ENCODE measurements at regions not wholly inside any gene's neighbourhood (a gene's known extent, or its start where the extent isn't known, plus 50 kb on each side); places are given as distances from the start of the nearest gene placed in this dataset.

DNA sequence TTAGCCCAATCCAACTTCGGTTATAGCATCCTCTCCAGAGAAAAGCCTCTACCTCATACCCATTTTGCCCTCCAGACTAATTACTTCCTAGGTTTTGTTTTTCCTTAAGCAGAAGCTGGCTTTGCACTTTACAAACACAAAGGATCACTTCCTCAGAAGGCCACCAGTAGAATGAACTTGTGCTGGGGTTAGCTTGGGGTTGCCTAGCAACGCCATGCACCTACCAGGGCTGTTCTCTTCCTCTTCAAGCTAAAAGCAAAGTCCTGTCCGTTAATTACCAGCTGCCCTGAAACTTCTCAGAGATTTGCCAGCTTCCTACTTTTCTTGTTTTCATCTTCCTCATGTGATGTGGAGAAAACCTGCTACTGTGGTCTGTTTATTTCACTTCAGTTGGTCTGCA, 132.0 kb upstream of the WWC1 start:
- H3K36me3 ChIP-seq (ENCODE audit: insufficient read depth, low read length), result no peaks in the 10 kb centered on the region
- no peak for TF ChIP-seq EZH2 (IDR thresholded peaks at IDR 0.05)
- TF ChIP-seq POLR2AphosphoS5 (IDR thresholded peaks at IDR 0.05; ENCODE audit: borderline replicate concordance, low read depth, low read length), result no peak
- TF ChIP-seq FOXP2 (optimal IDR thresholded peaks at IDR 0.05; ENCODE audit: control extremely low read depth, extremely low read length, insufficient read depth), result no peak
- no peak overlapping the region for H3K9ac ChIP-seq (ENCODE audit: insufficient read length)
- H3K27ac ChIP-seq, result no peak overlapping the region
- H3K9me3 ChIP-seq (ENCODE audit: low read depth, low read length), result no peaks in the 10 kb centered on the region
- DNase-seq (ENCODE audit: low read depth, low spot score), result no peak
- no peak overlapping the region for H3K4me3 ChIP-seq

DNA sequence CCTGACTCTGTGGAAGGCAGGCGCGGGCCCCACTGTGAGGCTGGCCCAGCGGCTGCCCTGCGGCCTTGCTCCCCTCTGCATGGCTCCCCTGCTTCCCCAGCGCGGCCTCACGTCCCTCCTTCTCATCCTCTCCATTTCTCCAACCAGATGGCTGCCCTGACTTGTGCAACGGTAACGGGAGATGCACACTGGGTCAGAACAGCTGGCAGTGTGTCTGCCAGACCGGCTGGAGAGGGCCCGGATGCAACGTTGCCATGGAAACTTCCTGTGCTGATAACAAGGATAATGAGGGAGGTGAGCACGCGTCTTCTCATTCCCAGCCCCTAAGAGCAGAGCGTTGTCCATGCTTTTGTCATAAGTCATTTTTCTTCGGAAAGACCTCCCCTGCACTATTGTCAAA, 129.0 kb upstream of the WWC1 start:
- TF ChIP-seq FOXP2 (optimal IDR thresholded peaks at IDR 0.05; ENCODE audit: control extremely low read depth, extremely low read length, insufficient read depth), result no peak
- TF ChIP-seq EZH2 (IDR thresholded peaks at IDR 0.05), result no peak
- no peak for TF ChIP-seq POLR2AphosphoS5 (IDR thresholded peaks at IDR 0.05; ENCODE audit: borderline replicate concordance, low read depth, low read length)
- no peak for DNase-seq (ENCODE audit: low read depth, low spot score)
- Histone ChIP-seq H3K9me3 (ENCODE audit: low read depth, low read length) (no peaks in the 10 kb centered on the region), H3K9ac (ENCODE audit: insufficient read length) (no peak overlapping the region), H3K27ac (no peak overlapping the region), H3K36me3 (ENCODE audit: insufficient read depth, low read length) (no peaks in the 10 kb centered on the region), H3K4me3 (no peak overlapping the region)

DNA sequence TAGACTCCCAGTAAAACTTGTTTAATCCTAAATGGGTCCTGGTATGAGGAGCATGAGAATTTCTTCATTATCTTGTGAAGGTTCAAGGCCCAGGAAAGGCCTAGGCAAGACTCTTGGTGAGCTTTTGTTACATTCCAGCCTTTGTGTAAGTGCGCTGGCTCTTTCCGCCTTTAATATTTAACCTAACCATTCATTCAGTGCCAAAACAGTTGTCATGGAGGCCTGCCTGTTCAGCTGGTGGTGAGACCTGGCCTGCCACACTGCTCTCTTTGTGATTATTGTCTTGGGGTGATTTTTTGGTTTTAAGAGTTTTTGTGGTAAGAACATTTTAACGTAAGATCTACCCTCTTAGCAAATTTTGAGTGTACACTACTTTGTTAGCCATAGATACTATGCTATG, 127.5 kb upstream of the WWC1 start:
- no peak overlapping the region for H3K27ac ChIP-seq
- H3K36me3 ChIP-seq (ENCODE audit: insufficient read depth, low read length), result no peaks in the 10 kb centered on the region
- DNase-seq (ENCODE audit: low read depth, low spot score), result no peak
- no peak overlapping the region for H3K4me3 ChIP-seq
- H3K9ac ChIP-seq (ENCODE audit: insufficient read length), result no peak overlapping the region
- no peaks in the 10 kb centered on the region for H3K9me3 ChIP-seq (ENCODE audit: low read depth, low read length)
- TF ChIP-seq FOXP2 (optimal IDR thresholded peaks at IDR 0.05; ENCODE audit: control extremely low read depth, extremely low read length, insufficient read depth) (no peak), POLR2AphosphoS5 (IDR thresholded peaks at IDR 0.05; ENCODE audit: borderline replicate concordance, low read depth, low read length) (no peak), EZH2 (IDR thresholded peaks at IDR 0.05) (no peak)

DNA sequence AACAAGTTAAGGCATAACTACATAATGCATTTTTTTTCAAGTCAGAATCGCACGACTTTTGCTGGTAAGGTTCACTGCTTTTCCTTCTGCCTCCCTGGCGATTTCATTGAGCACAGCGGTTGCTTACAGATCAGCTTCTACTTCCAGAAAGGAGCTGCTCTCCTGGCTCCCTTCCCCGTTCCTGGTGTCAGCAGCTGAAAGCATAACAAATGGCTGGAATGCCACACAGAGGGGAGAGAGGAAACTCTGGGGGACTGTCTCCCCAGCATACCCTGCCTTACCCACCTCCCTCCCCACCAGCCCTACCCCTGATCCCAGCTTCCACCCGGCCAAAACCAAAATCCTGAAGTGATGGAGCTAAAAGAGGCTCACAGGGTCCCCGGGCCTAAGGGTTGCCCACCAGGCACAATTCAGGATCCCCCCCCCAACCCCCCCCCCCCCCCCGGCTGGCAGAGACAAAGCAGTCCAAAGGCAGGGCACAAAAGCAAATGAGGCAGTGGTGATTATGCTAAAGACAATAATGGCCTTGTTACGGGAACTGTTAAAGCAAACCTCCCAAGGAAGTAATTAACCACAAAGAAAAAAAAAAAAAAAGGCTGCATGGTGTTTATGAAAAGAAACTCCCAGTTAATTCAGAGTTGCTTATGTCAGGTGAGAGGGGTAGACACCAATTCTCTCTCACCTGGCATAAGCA, 126.1 kb upstream of the WWC1 start:
- no peak for DNase-seq (ENCODE audit: low read depth, low spot score)
- Histone ChIP-seq H3K4me3 (no peak overlapping the region), H3K27ac (no peak overlapping the region), H3K9me3 (ENCODE audit: low read depth, low read length) (no peaks in the 10 kb centered on the region), H3K36me3 (ENCODE audit: insufficient read depth, low read length) (no peaks in the 10 kb centered on the region), H3K9ac (ENCODE audit: insufficient read length) (no peak overlapping the region)
- TF ChIP-seq FOXP2 (optimal IDR thresholded peaks at IDR 0.05; ENCODE audit: control extremely low read depth, extremely low read length, insufficient read depth) (no peak), EZH2 (IDR thresholded peaks at IDR 0.05) (no peak), POLR2AphosphoS5 (IDR thresholded peaks at IDR 0.05; ENCODE audit: borderline replicate concordance, low read depth, low read length) (no peak)

DNA sequence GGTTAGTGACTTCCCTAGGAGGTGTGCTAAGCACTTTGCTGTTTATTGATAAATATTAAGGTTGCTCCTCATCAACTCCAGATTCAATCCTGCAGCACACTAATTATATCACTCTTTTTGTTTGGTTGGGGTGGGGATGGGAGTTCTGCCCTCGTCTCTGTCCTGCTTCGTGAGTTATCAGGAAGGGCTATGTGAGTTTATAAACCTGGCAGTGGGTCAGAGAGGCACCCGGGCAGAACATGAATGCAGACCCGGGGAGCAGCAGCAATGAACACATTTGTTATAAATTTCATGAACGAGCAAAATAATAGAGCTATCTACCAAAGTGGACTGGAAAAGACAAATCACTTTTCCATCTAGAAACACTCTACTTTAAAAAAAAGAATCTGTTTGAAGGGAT, 125.5 kb upstream of the WWC1 start:
- DNase-seq (ENCODE audit: low read depth, low spot score), result no peak
- no peak for TF ChIP-seq POLR2AphosphoS5 (IDR thresholded peaks at IDR 0.05; ENCODE audit: borderline replicate concordance, low read depth, low read length)
- no peak for TF ChIP-seq FOXP2 (optimal IDR thresholded peaks at IDR 0.05; ENCODE audit: control extremely low read depth, extremely low read length, insufficient read depth)
- TF ChIP-seq EZH2 (IDR thresholded peaks at IDR 0.05), result no peak
- no peak overlapping the region for H3K4me3 ChIP-seq

DNA sequence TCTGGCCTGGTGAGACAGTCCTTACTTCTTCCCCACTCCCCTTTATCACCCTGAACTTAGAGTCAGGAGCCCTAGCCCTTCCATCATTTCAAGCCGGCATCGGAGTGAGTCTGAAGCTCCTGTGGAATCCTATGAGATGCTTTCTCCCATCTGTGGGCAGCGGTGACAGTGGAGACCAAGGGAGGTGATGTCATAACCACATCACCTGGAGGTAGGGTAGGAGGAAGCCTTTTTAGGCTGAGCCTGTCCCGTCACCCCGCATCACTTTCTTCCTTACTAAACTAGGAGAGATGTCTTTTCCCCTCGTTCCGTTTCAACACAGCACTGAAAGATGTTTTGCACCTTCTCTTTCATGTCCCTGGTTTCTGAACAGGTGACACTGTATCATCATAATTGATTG, 124.1 kb upstream of the WWC1 start:
- Histone ChIP-seq H3K4me3 (no peak overlapping the region), H3K9ac (ENCODE audit: insufficient read length) (no peak overlapping the region), H3K36me3 (ENCODE audit: insufficient read depth, low read length) (no peaks in the 10 kb centered on the region), H3K9me3 (ENCODE audit: low read depth, low read length) (no peaks in the 10 kb centered on the region), H3K27ac (no peak overlapping the region)
- no peak for DNase-seq (ENCODE audit: low read depth, low spot score)
- TF ChIP-seq POLR2AphosphoS5 (IDR thresholded peaks at IDR 0.05; ENCODE audit: borderline replicate concordance, low read depth, low read length) (no peak), FOXP2 (optimal IDR thresholded peaks at IDR 0.05; ENCODE audit: control extremely low read depth, extremely low read length, insufficient read depth) (no peak), EZH2 (IDR thresholded peaks at IDR 0.05) (no peak)

More for the DNA sequence above, 125.5 kb upstream of the WWC1 start:
- Histone ChIP-seq H3K9ac (ENCODE audit: insufficient read length) (no peak overlapping the region), H3K36me3 (ENCODE audit: insufficient read depth, low read length) (no peaks in the 10 kb centered on the region), H3K27ac (no peak overlapping the region), H3K9me3 (ENCODE audit: low read depth, low read length) (no peaks in the 10 kb centered on the region)

DNA sequence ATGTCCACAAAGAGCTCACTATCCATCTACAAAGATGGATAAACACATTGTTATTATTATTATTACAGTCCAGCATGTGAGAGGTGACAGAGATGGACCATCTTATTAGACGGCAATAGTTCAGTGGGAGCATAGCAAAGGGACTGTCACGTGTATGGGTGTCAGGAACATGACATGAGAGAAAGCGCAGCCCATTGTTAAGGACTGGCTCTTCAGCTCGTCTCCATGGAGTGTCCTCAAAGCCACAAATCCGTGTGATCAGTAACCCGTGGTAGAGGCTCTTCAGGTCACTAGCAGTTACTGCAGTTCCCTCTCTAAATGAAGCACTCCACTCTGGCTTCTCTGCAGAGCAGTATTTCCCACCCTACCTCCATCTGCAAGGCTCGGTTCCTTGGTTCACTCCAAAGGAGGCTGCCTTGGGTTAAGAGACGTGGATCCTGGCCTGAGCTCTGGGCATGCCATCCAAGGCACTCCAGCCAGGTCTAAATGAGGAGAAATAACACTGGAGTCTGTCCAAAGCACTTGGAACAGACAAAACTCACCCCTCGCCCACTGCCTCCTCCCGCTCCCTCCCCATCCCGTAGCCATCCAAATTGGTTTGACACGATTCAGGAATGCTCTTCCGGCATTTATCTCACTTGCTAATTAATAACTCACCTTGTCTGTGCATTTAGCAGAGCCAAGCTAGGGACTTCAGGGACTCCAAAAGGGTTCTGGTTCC, 122.3 kb upstream of the WWC1 start:
- no peak overlapping the region for H3K4me3 ChIP-seq
- DNase-seq (ENCODE audit: low read depth, low spot score), result no peak
- TF ChIP-seq FOXP2 (optimal IDR thresholded peaks at IDR 0.05; ENCODE audit: control extremely low read depth, extremely low read length, insufficient read depth), result no peak
- no peak for TF ChIP-seq EZH2 (IDR thresholded peaks at IDR 0.05)
- no peak for TF ChIP-seq POLR2AphosphoS5 (IDR thresholded peaks at IDR 0.05; ENCODE audit: borderline replicate concordance, low read depth, low read length)
- no peaks in the 10 kb centered on the region for H3K9me3 ChIP-seq (ENCODE audit: low read depth, low read length)
- no peak overlapping the region for H3K9ac ChIP-seq (ENCODE audit: insufficient read length)
- H3K36me3 ChIP-seq (ENCODE audit: insufficient read depth, low read length), result no peaks in the 10 kb centered on the region
- H3K27ac ChIP-seq, result no peak overlapping the region

DNA sequence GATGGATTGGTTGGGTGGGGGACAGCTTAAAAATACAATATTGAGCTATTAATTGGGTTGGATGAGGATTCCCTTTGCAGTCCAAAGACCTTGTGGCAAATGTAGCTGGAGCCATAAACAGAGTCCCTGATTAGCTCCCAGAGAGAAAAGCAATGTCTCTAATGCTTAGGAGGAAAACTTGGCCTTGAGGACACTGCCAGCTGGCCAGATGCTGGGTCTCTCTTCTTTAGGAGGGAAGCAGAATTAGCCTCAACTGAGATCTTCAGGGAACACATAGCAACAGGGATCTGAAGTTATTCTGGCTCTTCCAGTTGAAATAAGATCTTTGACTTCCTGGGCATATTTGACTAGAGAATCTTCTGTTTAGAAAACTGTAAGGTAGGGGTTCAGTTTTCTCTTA, 121.7 kb upstream of the WWC1 start:
- no peak for DNase-seq (ENCODE audit: low read depth, low spot score)

More for the DNA sequence above, 121.7 kb upstream of the WWC1 start:
- TF ChIP-seq EZH2 (IDR thresholded peaks at IDR 0.05) (no peak), POLR2AphosphoS5 (IDR thresholded peaks at IDR 0.05; ENCODE audit: borderline replicate concordance, low read depth, low read length) (no peak)
- Histone ChIP-seq H3K27ac (no peak overlapping the region), H3K4me3 (no peak overlapping the region), H3K9me3 (ENCODE audit: low read depth, low read length) (no peaks in the 10 kb centered on the region), H3K9ac (ENCODE audit: insufficient read length) (no peak overlapping the region), H3K36me3 (ENCODE audit: insufficient read depth, low read length) (no peaks in the 10 kb centered on the region)
